ENCODE measurements at regions not wholly inside any gene's neighbourhood (a gene's known extent, or its start where the extent isn't known, plus 50 kb on each side); places are given as distances from the start of the nearest gene placed in this dataset.

DNA sequence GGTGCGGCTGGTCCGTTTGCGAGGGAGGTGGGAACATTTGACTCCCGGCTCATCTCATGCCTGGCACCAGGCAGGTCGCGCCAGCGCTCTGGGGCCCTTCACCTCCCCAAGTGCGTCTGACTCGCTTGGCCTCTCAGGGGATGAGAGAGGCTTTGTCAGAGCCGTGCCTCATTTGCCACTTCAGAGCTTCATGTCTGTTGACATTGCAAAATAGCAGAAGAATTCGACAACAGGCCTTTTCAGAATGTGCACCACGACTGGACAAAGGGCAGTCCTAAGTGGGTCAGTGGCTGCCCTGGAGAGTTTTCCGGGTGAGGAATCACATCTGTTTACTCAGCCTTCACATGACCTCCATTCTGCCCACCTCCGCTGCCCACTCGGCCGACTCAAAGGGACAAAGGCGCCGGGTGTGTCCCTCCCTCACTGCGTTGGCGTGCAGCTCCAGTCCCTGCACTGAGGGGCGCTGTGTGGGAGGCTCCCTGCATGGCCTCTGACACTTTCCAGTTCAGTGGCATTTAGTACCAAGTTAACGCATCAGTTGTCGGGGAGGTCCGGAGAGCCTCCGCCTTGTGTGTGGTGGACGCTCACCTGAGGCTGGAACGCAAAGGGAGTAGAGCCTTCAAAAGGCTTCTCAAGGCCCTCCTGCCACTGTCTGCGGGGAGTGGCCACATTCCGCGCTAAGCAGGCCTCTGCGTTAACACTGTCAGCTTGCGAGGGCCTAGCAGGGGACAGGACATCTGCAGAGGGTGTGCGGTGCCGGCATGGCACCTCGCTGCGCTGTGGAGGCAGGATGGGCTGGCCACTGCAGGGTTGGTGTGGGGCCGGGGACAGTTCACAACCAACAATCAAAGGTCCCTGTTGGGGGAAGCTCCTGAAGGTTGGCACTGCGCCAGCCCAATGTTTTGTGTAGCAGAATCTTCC, 171.5 kb downstream of the NXNL2 start (continued):
- no peak for TF ChIP-seq ZNF484 (CRISPR knock-in tag; IDR thresholded peaks at IDR 0.05; ENCODE audit: borderline replicate concordance, low read depth)
- TF ChIP-seq NFRKB (IDR thresholded peaks at IDR 0.05) = no peak
- TF ChIP-seq ZNF713 (CRISPR knock-in tag; IDR thresholded peaks at IDR 0.05) = no peak
- peak; percentile 88 for TF ChIP-seq FOXC1 (CRISPR knock-in tag; IDR thresholded peaks at IDR 0.05; ENCODE audit: borderline replicate concordance)
- TF ChIP-seq FOSL2 (CRISPR knock-in tag; IDR thresholded peaks at IDR 0.05) = peak; percentile 79
- 0 out of 2 replicates have a peak, but pooled peaks have one; percentile 39 for TF ChIP-seq ZNF598 (CRISPR knock-in tag; IDR thresholded peaks at IDR 0.05; ENCODE audit: borderline replicate concordance)
- no peak for TF ChIP-seq KLF13 (CRISPR knock-in tag; IDR thresholded peaks at IDR 0.05)
- peak; percentile 56 for TF ChIP-seq ZNF407 (CRISPR knock-in tag; IDR thresholded peaks at IDR 0.05; ENCODE audit: not compliant biosample characterization)
- peak; percentile 72 for TF ChIP-seq ZNF614 (CRISPR knock-in tag; IDR thresholded peaks at IDR 0.05; ENCODE audit: borderline replicate concordance)
- TF ChIP-seq ZNF337 (CRISPR knock-in tag; IDR thresholded peaks at IDR 0.05; ENCODE audit: borderline replicate concordance, low read depth) = 0 out of 2 replicates have a peak, but pooled peaks have one; percentile 51
- peak; percentile 87 for TF ChIP-seq ZSCAN29 (CRISPR knock-in tag; conservative IDR thresholded peaks at IDR 0.05)
- no peak for TF ChIP-seq ZNF546 (CRISPR knock-in tag; conservative IDR thresholded peaks at IDR 0.05)
- TF ChIP-seq GPN1 (CRISPR knock-in tag; IDR thresholded peaks at IDR 0.05; ENCODE audit: borderline replicate concordance) = no peak
- TF ChIP-seq ZBTB10 (CRISPR knock-in tag; IDR thresholded peaks at IDR 0.05; ENCODE audit: borderline replicate concordance) = no peak
- TF ChIP-seq TSC22D2 (CRISPR knock-in tag; IDR thresholded peaks at IDR 0.05; ENCODE audit: borderline replicate concordance) = no peak
- no peak for TF ChIP-seq ZC3H4 (CRISPR knock-in tag; IDR thresholded peaks at IDR 0.05; ENCODE audit: borderline replicate concordance)
- peak; percentile 67 for TF ChIP-seq PHF5A (CRISPR knock-in tag; IDR thresholded peaks at IDR 0.05; ENCODE audit: low read depth, unreplicated experiment)
- TF ChIP-seq ZNF253 (CRISPR knock-in tag; IDR thresholded peaks at IDR 0.05; ENCODE audit: borderline replicate concordance) = 0 out of 2 replicates have a peak, but pooled peaks have one; percentile 51
